Fibroblast of lung (primary cell): ENCODE measurements at regions not wholly inside any gene's neighbourhood (a gene's known extent, or its start where the extent isn't known, plus 50 kb on each side); places are given as distances from the start of the nearest gene placed in this dataset.

Experiments used
- DNase-seq, 2 donors: peaks; one replicate each; pipeline versions ENCODE4 v3.0.0 to v3.0.0-alpha.2; 2010; ENCODE audit warnings: low read depth in 2 of 2
- H2AFZ ChIP-seq: 2 replicates; pipeline ENCODE4 v1.5.1; 2012; ENCODE audit warnings: low read length, control low read depth, inconsistent platforms
- H3K27ac ChIP-seq: 2 replicates; pipeline ENCODE4 v1.5.1; 2011; ENCODE audit warnings: low read length, control low read depth; ENCODE audit not compliant: insufficient read depth
- H3K27me3 ChIP-seq: 2 replicates; pipeline ENCODE4 v1.5.1; 2011; ENCODE audit warnings: mild to moderate bottlenecking, low read length; ENCODE audit not compliant: control insufficient read depth, insufficient read depth
- H3K36me3 ChIP-seq: 2 replicates; pipeline ENCODE4 v1.5.1; 2011; ENCODE audit warnings: low read length; ENCODE audit not compliant: control insufficient read depth, insufficient read depth
- H3K4me1 ChIP-seq: 2 replicates; pipeline ENCODE4 v1.5.1; 2011; ENCODE audit warnings: low read length; ENCODE audit not compliant: control insufficient read depth, insufficient read depth; ENCODE audit errors: extremely low read depth
- H3K4me2 ChIP-seq: 2 replicates; pipeline ENCODE4 v1.5.1; 2011; ENCODE audit warnings: low read length, control low read depth; ENCODE audit not compliant: insufficient read depth; ENCODE audit errors: extremely low read depth
- H3K4me3 ChIP-seq, 4 experiments: fragments of 200-600 bp in 1 of 4; sonication (generic) in 1 of 4; replicated peaks in 1 of 4; 2 replicates each; pipeline ENCODE4 v1.5.1; 2011 to 2016; ENCODE audit warnings: low read length in 4 of 4, low read depth in 3 of 4, mild to moderate bottlenecking in 3 of 4, control low read depth in 2 of 4, inconsistent platforms in 1 of 4, mixed read lengths in 1 of 4; ENCODE audit not compliant: insufficient read depth in 1 of 4; ENCODE audit errors: control extremely low read depth in 1 of 4
- H3K79me2 ChIP-seq: 2 replicates; pipeline ENCODE4 v1.5.1; 2012; ENCODE audit warnings: mild to moderate bottlenecking, low read length, inconsistent platforms; ENCODE audit not compliant: control insufficient read depth, insufficient read depth
- H3K9ac ChIP-seq: 2 replicates; pipeline ENCODE4 v1.5.1; 2011; ENCODE audit warnings: mild to moderate bottlenecking, low read length, control low read depth; ENCODE audit not compliant: insufficient read depth
- H3K9me3 ChIP-seq: 2 replicates; pipeline ENCODE4 v1.5.1; 2012; ENCODE audit warnings: low read depth, low read length; ENCODE audit not compliant: control insufficient read depth, insufficient read depth
- H4K20me1 ChIP-seq: 2 replicates; pipeline ENCODE4 v1.5.1; 2011; ENCODE audit warnings: low read length; ENCODE audit not compliant: control insufficient read depth, insufficient read depth; ENCODE audit errors: extremely low read depth
- EZH2 ChIP-seq: IDR thresholded peaks from 2 replicates; pipeline ENCODE4 v1.5.1; 2012; ENCODE audit warnings: low read length, control low read depth, mild to moderate bottlenecking; ENCODE audit errors: missing control alignments
- TF ChIP-seq, protein P1 (sequence below), 2 donors: IDR thresholded peaks in 1 of 2; conservative IDR thresholded peaks in 1 of 2; 1 replicate in 1 of 2; 2 replicates in 1 of 2; pipeline ENCODE4 v1.5.1; 2011 to 2012; ENCODE audit warnings: low read length in 2 of 2, control low read depth in 1 of 2, inconsistent platforms in 1 of 2, low read depth in 1 of 2, mild to moderate bottlenecking in 1 of 2

GRCh38 chr6:145400508-145400907 lies 334.8 kb downstream of the EPM2A start:
- TF ChIP-seq EZH2, result no peak
- TF ChIP-seq, protein P1, sequence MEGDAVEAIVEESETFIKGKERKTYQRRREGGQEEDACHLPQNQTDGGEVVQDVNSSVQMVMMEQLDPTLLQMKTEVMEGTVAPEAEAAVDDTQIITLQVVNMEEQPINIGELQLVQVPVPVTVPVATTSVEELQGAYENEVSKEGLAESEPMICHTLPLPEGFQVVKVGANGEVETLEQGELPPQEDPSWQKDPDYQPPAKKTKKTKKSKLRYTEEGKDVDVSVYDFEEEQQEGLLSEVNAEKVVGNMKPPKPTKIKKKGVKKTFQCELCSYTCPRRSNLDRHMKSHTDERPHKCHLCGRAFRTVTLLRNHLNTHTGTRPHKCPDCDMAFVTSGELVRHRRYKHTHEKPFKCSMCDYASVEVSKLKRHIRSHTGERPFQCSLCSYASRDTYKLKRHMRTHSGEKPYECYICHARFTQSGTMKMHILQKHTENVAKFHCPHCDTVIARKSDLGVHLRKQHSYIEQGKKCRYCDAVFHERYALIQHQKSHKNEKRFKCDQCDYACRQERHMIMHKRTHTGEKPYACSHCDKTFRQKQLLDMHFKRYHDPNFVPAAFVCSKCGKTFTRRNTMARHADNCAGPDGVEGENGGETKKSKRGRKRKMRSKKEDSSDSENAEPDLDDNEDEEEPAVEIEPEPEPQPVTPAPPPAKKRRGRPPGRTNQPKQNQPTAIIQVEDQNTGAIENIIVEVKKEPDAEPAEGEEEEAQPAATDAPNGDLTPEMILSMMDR (conservative IDR thresholded peaks at IDR 0.05 in 1 of 2, IDR thresholded peaks at IDR 0.05 in 1 of 2; ENCODE audit: low read depth in 1 of 2, low read length in 2 of 2), result no peak
- no peaks in the 10 kb centered on the region for H3K79me2 ChIP-seq
- no peaks in the 10 kb centered on the region for H3K27me3 ChIP-seq
- H3K4me2 ChIP-seq, result no peak overlapping the region
- no peak overlapping the region for H2AFZ ChIP-seq
- no peaks in the 10 kb centered on the region for H3K36me3 ChIP-seq
- no peak overlapping the region for H3K9ac ChIP-seq
- DNase-seq, result no peak
- H3K4me3 ChIP-seq, result no peak overlapping the region
- no peaks in the 10 kb centered on the region for H3K4me1 ChIP-seq
- no peak overlapping the region for H3K27ac ChIP-seq
- no peaks in the 10 kb centered on the region for H3K9me3 ChIP-seq
- H4K20me1 ChIP-seq, result no peaks in the 10 kb centered on the region

DNA sequence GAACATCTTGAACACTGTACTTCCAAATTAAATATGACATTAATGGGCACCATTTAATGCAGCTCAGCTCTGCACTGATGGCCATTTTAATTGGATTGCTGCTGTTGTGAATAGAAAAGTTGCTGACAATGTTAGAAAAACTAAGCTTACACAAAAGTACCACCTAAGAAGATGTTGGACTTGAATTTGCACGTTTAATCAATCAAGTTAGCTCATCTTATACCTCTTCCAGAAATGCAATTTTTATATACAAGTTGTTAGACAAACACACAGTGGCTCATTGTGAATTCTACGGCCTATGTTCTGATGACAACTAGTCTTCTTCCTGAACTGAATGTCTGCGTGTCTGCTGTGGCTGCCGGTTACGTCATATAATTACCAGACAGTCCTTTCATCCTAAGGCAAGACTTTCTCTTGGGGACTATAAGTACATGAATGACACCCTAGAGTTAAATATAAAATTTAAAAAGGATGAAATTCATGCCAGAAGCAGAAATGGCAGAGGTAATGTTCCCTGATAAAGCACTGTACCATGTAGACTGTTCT lies 330.2 kb downstream of the EPM2A start:
- Histone ChIP-seq H3K4me3 (no peak overlapping the region), H3K9me3 (no peaks in the 10 kb centered on the region)

GRCh38 chr6:145406783-145407182 lies 328.5 kb downstream of the EPM2A start:
- Histone ChIP-seq H2AFZ (no peak overlapping the region), H3K9me3 (no peaks in the 10 kb centered on the region), H3K36me3 (no peaks in the 10 kb centered on the region), H3K27ac (no peak overlapping the region), H3K27me3 (no peaks in the 10 kb centered on the region), H3K4me2 (no peak overlapping the region), H4K20me1 (no peaks in the 10 kb centered on the region), H3K4me3 (no peak overlapping the region), H3K79me2 (no peaks in the 10 kb centered on the region), H3K9ac (no peak overlapping the region), H3K4me1 (no peaks in the 10 kb centered on the region)
- no peak for DNase-seq
- TF ChIP-seq, protein P1 (conservative IDR thresholded peaks at IDR 0.05 in 1 of 2, IDR thresholded peaks at IDR 0.05 in 1 of 2; ENCODE audit: low read depth in 1 of 2, low read length in 2 of 2), result no peak

More for the DNA sequence above, 330.2 kb downstream of the EPM2A start:
- Histone ChIP-seq H3K4me2 (no peak overlapping the region), H3K9ac (no peak overlapping the region), H3K27me3 (no peaks in the 10 kb centered on the region), H3K27ac (no peak overlapping the region), H4K20me1 (no peaks in the 10 kb centered on the region), H3K4me1 (no peaks in the 10 kb centered on the region), H3K79me2 (no peaks in the 10 kb centered on the region), H3K36me3 (no peaks in the 10 kb centered on the region), H2AFZ (no peak overlapping the region)
- no peak for DNase-seq
- TF ChIP-seq, protein P1 (conservative IDR thresholded peaks at IDR 0.05 in 1 of 2, IDR thresholded peaks at IDR 0.05 in 1 of 2; ENCODE audit: low read depth in 1 of 2, low read length in 2 of 2), result no peak
- no peak for TF ChIP-seq EZH2
